HEK293 (cell line): ENCODE measurements at regions not wholly inside any gene's neighbourhood (a gene's known extent, or its start where the extent isn't known, plus 50 kb on each side); places are given as distances from the start of the nearest gene placed in this dataset.

Source experiments
- ZNF274 ChIP-seq, 2 experiments: fragments of 200-500 bp in 1 of 2; fragments of 450-650 bp in 1 of 2; sonication (Bioruptor generic) in 1 of 2; formaldehyde crosslinking in 1 of 2; IDR thresholded peaks; 2 replicates each; pipeline versions ENCODE4 v1.5.1 to v1.6.1; 2014 to 2016; ENCODE audit warnings: borderline replicate concordance in 1 of 2, inconsistent platforms in 1 of 2, low read length in 1 of 2, missing biosample characterization in 1 of 2, missing genetic modification characterization in 1 of 2
- TF ChIP-seq, protein P1 (sequence below): fragments of 450-650 bp; formaldehyde crosslinking; IDR thresholded peaks from 2 replicates; pipeline ENCODE4 v1.5.1; 2016; ENCODE audit warnings: missing biosample characterization, missing genetic modification characterization

DNA sequence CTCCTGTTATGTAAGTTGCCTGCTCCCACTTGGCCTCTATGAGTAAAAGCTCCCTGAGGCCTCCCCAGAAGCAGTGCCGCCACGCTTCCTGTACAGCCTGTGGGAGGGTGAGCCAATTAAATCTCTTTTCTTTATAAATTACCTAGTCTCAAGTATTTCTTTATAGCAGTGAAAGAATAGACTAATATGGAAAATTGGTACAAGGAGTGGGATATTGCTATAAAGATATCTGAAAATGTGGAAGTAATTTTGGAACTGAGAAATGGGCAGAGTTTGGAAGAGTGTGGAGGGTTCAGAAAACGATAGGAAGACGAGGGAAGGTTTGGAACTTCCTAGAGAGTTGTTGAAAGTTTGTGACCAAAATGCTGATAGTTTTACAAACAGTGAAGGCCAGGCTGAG lies 572.3 kb downstream of the MATN1 start:
- no peak for TF ChIP-seq ZNF274 (IDR thresholded peaks at IDR 0.05; ENCODE audit: low read length)
- TF ChIP-seq ZNF274 (tag by site-specific recombination; IDR thresholded peaks at IDR 0.05; ENCODE audit: borderline replicate concordance), result no peak
- TF ChIP-seq, protein P1, sequence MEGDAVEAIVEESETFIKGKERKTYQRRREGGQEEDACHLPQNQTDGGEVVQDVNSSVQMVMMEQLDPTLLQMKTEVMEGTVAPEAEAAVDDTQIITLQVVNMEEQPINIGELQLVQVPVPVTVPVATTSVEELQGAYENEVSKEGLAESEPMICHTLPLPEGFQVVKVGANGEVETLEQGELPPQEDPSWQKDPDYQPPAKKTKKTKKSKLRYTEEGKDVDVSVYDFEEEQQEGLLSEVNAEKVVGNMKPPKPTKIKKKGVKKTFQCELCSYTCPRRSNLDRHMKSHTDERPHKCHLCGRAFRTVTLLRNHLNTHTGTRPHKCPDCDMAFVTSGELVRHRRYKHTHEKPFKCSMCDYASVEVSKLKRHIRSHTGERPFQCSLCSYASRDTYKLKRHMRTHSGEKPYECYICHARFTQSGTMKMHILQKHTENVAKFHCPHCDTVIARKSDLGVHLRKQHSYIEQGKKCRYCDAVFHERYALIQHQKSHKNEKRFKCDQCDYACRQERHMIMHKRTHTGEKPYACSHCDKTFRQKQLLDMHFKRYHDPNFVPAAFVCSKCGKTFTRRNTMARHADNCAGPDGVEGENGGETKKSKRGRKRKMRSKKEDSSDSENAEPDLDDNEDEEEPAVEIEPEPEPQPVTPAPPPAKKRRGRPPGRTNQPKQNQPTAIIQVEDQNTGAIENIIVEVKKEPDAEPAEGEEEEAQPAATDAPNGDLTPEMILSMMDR (tag by site-specific recombination), result no peak
